HCT116 (cell line): ENCODE measurements at regions not wholly inside any gene's neighbourhood (a gene's known extent, or its start where the extent isn't known, plus 50 kb on each side); places are given as distances from the start of the nearest gene placed in this dataset.
"Not testable (repeated sequence)": the region's sequence is repeated elsewhere in the genome, so short reads cannot be mapped to it uniquely, and the experiment has no call there.

Experiments used
- ATAC-seq: fragments of 200-7000 bp; cut with Tn5 transposase; 2 replicates; pipeline ENCODE4 v1.9.1; 2020; ENCODE audit warnings: mild to moderate bottlenecking, moderate library complexity
- BruUV-seq: library from RNA; stranded (reverse); fragments of 400-500 nt; replicated peaks from 2 replicates; lab custom pipeline; 2021; lab: Mats Ljungman, UMichigan
- CTCF ChIA-PET: fragments of 300-600 bp; sonication (Branson Sonifier 250); formaldehyde crosslinking; loops from one replicate; lab custom pipeline; 2021; ENCODE audit warnings: antibody characterized with exemption; lab: Charles Lee
- POLR2A ChIA-PET: fragments of 300-600, 350-600 bp; sonication (Branson Sonifier 250); formaldehyde crosslinking; loops from one replicate; lab custom pipeline; 2021; ENCODE audit warnings: antibody characterized with exemption; lab: Charles Lee
- RAD21 ChIA-PET, 2 experiments: fragments of 300-600 bp; sonication (Branson Sonifier 250); formaldehyde crosslinking; loops; one replicate each; lab custom pipeline; 2023; ENCODE audit warnings: low total read pairs in 2 of 2; ENCODE audit not compliant: uncharacterized antibody in 2 of 2, unreplicated experiment in 2 of 2, low non-redundant PET in 1 of 2; lab: Charles Lee
- DNase-seq: peaks from one replicate; pipeline ENCODE4 v3.0.0-alpha.2; 2010; ENCODE audit warnings: low read depth, low spot score
- H2AFZ ChIP-seq: fragments of 200-600 bp; shearing (Covaris generic), sonication (generic); 2 replicates; pipeline ENCODE4 v1.6.1; 2017; ENCODE audit warnings: low read depth, mixed run types, mixed read lengths, antibody characterized with exemption, low read length; ENCODE audit not compliant: poor library complexity, severe bottlenecking
- H3K27ac ChIP-seq: 2 replicates; pipeline ENCODE4 v1.5.1; 2012; ENCODE audit warnings: low read depth, low read length
- H3K27me3 ChIP-seq: fragments of 200-600 bp; sonication (generic); 2 replicates; pipeline ENCODE4 v1.6.1; 2016; ENCODE audit warnings: mixed run types, low read length, mixed read lengths; ENCODE audit not compliant: insufficient read depth
- H3K36me3 ChIP-seq, 2 experiments: fragments of 200-500 bp in 1 of 2; fragments of 200-600 bp in 1 of 2; sonication (Bioruptor generic) in 1 of 2; sonication (generic) in 1 of 2; 2 replicates each; pipeline versions ENCODE4 v1.5.1 to v1.6.1; 2014 to 2016; ENCODE audit warnings: low read length in 2 of 2, inconsistent platforms in 1 of 2, mixed read lengths in 1 of 2, mixed run types in 1 of 2; ENCODE audit not compliant: insufficient read depth in 2 of 2, control insufficient read depth in 1 of 2
- H3K4me1 ChIP-seq, 2 experiments: fragments of 200-600 bp in 1 of 2; sonication (generic) in 1 of 2; 2 replicates each; pipeline versions ENCODE4 v1.5.1 to v1.6.1; 2012 to 2017; ENCODE audit warnings: low read length in 2 of 2, inconsistent platforms in 1 of 2, mild to moderate bottlenecking in 1 of 2, mixed read lengths in 1 of 2, mixed run types in 1 of 2, moderate library complexity in 1 of 2; ENCODE audit not compliant: insufficient read depth in 2 of 2, control insufficient read depth in 1 of 2
- H3K4me2 ChIP-seq: fragments of 200-600 bp; sonication (generic); 2 replicates; pipeline ENCODE4 v1.6.1; 2017; ENCODE audit warnings: mixed run types, low read length, mixed read lengths
- H3K4me3 ChIP-seq, 2 experiments: fragments of 200-600 bp in 1 of 2; sonication (generic) in 1 of 2; replicated peaks in 1 of 2; 2 replicates each; pipeline ENCODE4 v1.5.1; 2011 to 2016; ENCODE audit warnings: low read length in 2 of 2, control low read depth in 1 of 2, low read depth in 1 of 2, mild to moderate bottlenecking in 1 of 2, mixed read lengths in 1 of 2, mixed run types in 1 of 2
- H3K79me2 ChIP-seq: fragments of 200-600 bp; sonication (generic); 2 replicates; pipeline ENCODE4 v1.6.1; 2017; ENCODE audit warnings: mild to moderate bottlenecking, mixed run types, low read length, moderate library complexity, mixed read lengths; ENCODE audit not compliant: insufficient read depth
- H3K9ac ChIP-seq: fragments of 200-600 bp; sonication (generic); 2 replicates; pipeline ENCODE4 v1.6.1; 2016; ENCODE audit warnings: low read length, mixed read lengths
- H3K9me2 ChIP-seq: fragments of 200-600 bp; sonication (generic), shearing (Covaris generic); 2 replicates; pipeline ENCODE4 v1.6.1; 2017; ENCODE audit warnings: mixed run types, mild to moderate bottlenecking, moderate library complexity; ENCODE audit not compliant: insufficient read depth
- H3K9me3 ChIP-seq, 2 experiments: fragments of 200-500 bp in 1 of 2; fragments of 200-600 bp in 1 of 2; sonication (Bioruptor generic) in 1 of 2; sonication (generic) in 1 of 2; 2 replicates each; pipeline ENCODE4 v1.6.1; 2014 to 2017; ENCODE audit warnings: low read length in 2 of 2, mixed read lengths in 2 of 2, inconsistent platforms in 1 of 2, low read depth in 1 of 2, mild to moderate bottlenecking in 1 of 2, mixed run types in 1 of 2, moderate library complexity in 1 of 2; ENCODE audit not compliant: control insufficient read depth in 1 of 2, insufficient read depth in 1 of 2
- H4K20me1 ChIP-seq: fragments of 200-600 bp; sonication (generic), shearing (Covaris generic); 2 replicates; pipeline ENCODE4 v1.6.1; 2017; ENCODE audit warnings: mixed run types, mild to moderate bottlenecking, moderate library complexity; ENCODE audit not compliant: insufficient read depth
- intact Hi-C: fragments of 100-400 bp; cut with micrococcal nuclease; formaldehyde crosslinking; loops from 2 replicates; pipeline ENCODE4 v1.10.0; 2022

- H3K4me2 ChIP-seq, H3K4me3 ChIP-seq, H3K36me3 ChIP-seq, CTCF ChIA-PET, H3K27ac ChIP-seq, DNase-seq, H3K9me2 ChIP-seq, H2AFZ ChIP-seq, BruUV-seq, H3K4me1 ChIP-seq, H3K9ac ChIP-seq, RAD21 ChIA-PET, intact Hi-C loops, ATAC-seq, H3K9me3 ChIP-seq, H3K27me3 ChIP-seq, H3K79me2 ChIP-seq, POLR2A ChIA-PET, H4K20me1 ChIP-seq: not testable (repeated sequence)
These were observed 159.8 kb downstream of the LAT start for GRCh38 chr16:29144669-29145062.

GRCh38 chr16:29143739-29144668 lies 159.2 kb downstream of the LAT start:
- RAD21 ChIA-PET, H3K4me1 ChIP-seq, DNase-seq, ATAC-seq, H3K9ac ChIP-seq, H3K4me3 ChIP-seq, H3K27ac ChIP-seq, H3K4me2 ChIP-seq, H3K9me2 ChIP-seq, intact Hi-C loops, H2AFZ ChIP-seq, POLR2A ChIA-PET, CTCF ChIA-PET, BruUV-seq, H4K20me1 ChIP-seq, H3K27me3 ChIP-seq, H3K36me3 ChIP-seq, H3K9me3 ChIP-seq, H3K79me2 ChIP-seq: not testable (repeated sequence)

- RAD21 ChIA-PET, DNase-seq, H3K79me2 ChIP-seq, H3K9me3 ChIP-seq, intact Hi-C loops, H3K4me2 ChIP-seq, CTCF ChIA-PET, BruUV-seq, H4K20me1 ChIP-seq, H3K27me3 ChIP-seq, H3K36me3 ChIP-seq, H3K9me2 ChIP-seq, H3K9ac ChIP-seq, H3K4me1 ChIP-seq, H3K27ac ChIP-seq, POLR2A ChIA-PET, ATAC-seq, H2AFZ ChIP-seq, H3K4me3 ChIP-seq: not testable (repeated sequence)
These were observed 157.7 kb downstream of the LAT start for GRCh38 chr16:29142506-29142905.
